HG03139 (cell line): ENCODE measurements at regions not wholly inside any gene's neighbourhood (a gene's known extent, or its start where the extent isn't known, plus 50 kb on each side); places are given as distances from the start of the nearest gene placed in this dataset.
"Not testable (repeated sequence)": the region's sequence is repeated elsewhere in the genome, so short reads cannot be mapped to it uniquely, and the experiment has no call there.

Experiments used
- ATAC-seq: cut with Tn5 transposase; IDR thresholded peaks from one replicate; pipeline ENCODE4 v1.9.1; 2021; ENCODE audit not compliant: unreplicated experiment

GRCh38 chr4:96395747-96396146 is 555.9 kb downstream of the PDHA2 start:
- no peak for ATAC-seq

DNA sequence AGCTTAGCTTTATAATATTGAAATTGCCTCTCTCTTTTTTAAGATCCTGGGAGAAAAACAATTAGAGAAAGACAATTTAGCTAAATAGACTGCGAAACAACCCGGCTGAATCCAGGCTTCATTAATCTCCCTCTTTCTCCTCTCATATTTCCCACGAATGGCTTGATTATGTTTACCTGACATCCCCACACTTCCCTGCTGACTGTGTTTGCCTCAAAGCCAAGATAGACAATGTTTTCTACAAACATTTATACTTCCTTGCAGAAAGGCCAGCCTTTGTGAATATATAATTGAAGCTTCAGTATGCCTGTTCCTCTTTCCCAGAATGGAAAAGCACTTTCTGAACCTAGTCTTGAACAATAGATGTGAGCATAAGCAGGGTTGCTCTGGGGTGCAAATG is 566.8 kb downstream of the PDHA2 start:
- ATAC-seq: no peak

DNA sequence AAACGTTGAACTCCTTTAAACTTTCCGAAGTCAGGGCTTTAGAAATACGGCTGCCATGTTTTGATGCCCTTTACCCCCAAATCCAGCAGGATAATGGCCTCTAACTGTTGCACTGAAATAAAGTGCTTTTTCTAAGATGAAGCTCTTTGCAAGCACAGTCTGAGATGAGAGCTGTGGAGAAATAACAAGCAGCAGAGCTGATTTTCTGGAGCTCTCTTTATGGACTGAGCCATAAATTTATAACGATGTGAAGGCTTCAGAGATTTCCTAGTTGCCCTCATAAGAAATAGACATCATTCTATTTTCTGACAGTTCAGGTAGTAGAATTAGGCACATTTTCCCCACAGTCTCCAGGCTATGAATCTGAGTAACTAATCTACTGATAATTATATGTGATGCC is 567.3 kb downstream of the PDHA2 start:
- no peak for ATAC-seq

- ATAC-seq: no peak
These were observed 568.0 kb downstream of the PDHA2 start for GRCh38 chr4:96407738-96408463.

DNA sequence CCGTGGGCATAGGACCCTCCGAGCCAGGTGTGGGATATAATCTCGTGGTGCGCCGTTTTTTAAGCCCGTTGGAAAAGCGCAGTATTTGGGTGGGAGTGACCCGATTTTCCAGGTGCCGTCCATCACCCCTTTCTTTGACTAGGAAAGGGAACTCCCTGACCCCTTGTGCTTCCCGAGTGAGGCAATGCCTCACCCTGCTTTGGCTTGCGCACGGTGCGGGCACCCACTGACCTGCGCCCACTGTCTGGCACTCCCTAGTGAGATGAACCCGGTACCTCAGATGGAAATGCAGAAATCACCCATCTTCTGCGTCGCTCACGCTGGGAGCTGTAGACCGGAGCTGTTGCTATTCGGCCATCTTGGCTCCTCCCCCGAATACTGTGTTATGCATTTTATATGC is 575.0 kb downstream of the PDHA2 start:
- not testable (repeated sequence) for ATAC-seq

DNA sequence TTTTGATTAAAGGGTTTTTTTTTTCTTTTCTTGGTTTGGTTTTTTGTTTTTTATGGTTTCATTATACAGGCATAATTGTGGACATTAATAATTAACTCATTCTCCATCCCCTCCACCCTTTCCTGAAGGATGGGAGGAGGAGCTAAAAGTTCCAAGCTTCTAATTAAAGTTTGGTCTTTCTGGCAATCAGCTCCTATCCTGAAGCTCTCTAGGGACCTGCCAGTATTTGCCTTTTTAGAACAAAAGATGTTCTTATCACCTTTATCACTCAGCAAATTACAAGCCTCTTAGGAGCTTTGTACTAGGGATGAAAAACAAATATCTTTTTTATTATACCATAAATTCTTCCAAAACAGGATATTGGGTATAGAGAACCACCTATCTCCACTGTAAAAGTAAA is 589.8 kb downstream of the PDHA2 start:
- ATAC-seq: no peak

GRCh38 chr4:96431094-96431493 is 591.2 kb downstream of the PDHA2 start:
- ATAC-seq: no peak

- no peak for ATAC-seq
These were observed 608.5 kb downstream of the PDHA2 start for GRCh38 chr4:96448315-96448872.

DNA sequence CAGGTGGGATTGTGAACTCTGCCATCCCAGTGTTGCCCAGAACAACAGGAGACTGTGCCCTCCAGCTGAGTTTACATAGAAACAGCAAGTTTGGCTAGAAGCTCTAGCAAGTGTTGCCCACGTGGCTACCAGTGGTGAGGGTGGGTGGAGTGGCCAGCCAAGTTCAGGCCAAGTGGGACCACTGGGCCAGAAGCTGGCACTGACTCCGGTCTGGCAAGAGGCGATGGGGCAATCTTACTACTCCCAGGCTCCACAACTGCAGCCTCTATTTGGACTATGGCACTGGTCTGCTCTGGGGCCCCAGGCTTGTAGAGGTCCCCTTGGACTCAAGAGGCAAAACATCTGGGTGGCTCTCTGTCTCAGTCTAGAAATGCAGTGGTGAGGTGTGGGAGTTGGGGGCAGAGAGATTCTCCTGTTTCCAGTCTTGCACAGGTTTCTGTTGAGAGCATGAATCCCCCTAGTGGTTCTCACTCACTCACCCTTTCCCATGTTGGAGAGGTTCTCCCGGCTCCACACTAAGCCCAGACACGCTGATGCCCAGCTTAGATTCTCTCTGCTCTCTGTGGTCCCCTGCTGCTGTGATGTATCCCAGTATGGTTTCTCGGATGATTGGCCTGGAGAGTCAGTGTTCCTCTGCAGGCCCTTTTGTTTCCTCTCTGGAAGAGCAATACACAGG is 615.3 kb downstream of the PDHA2 start:
- ATAC-seq: no peak

DNA sequence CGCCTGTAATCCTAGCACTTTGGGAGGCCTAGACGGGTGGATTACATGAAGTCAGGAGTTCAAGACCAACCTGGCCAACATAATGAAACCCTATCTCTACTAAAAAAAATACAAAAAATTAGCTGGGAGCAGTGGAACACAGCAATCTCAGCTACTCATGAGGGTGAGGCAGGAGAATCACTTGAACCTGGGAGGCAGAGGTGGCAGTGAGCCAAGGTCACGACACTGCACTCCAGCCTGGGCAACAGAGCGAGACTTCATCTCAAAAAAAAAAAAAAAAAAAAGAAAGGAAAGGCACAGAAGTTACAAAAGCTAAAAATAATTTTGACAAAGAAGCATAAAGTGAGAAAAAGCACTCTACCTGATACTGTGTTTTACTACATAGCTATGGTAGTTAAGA is 618.1 kb downstream of the PDHA2 start:
- ATAC-seq: not testable (repeated sequence)

GRCh38 chr4:96459105-96459504 is 619.2 kb downstream of the PDHA2 start:
- no peak for ATAC-seq

DNA sequence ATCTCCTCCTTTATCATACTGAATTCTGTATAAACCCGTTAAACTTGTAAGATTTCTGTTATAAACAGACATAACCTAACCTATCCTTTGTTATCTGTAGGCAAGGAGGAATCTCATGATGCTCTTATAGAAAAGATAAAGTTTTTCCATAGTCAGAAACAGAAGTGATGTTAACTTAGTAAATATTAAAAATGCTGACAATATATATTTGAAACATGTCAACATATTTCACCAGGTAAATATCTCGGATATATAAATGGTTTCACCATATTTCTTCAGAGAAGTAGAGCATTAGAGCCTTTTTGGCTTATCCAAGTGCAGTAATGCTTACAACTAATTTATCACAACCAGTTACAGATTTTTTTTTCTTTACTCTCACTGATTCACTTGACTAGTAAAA is 625.9 kb downstream of the PDHA2 start:
- no peak for ATAC-seq

DNA sequence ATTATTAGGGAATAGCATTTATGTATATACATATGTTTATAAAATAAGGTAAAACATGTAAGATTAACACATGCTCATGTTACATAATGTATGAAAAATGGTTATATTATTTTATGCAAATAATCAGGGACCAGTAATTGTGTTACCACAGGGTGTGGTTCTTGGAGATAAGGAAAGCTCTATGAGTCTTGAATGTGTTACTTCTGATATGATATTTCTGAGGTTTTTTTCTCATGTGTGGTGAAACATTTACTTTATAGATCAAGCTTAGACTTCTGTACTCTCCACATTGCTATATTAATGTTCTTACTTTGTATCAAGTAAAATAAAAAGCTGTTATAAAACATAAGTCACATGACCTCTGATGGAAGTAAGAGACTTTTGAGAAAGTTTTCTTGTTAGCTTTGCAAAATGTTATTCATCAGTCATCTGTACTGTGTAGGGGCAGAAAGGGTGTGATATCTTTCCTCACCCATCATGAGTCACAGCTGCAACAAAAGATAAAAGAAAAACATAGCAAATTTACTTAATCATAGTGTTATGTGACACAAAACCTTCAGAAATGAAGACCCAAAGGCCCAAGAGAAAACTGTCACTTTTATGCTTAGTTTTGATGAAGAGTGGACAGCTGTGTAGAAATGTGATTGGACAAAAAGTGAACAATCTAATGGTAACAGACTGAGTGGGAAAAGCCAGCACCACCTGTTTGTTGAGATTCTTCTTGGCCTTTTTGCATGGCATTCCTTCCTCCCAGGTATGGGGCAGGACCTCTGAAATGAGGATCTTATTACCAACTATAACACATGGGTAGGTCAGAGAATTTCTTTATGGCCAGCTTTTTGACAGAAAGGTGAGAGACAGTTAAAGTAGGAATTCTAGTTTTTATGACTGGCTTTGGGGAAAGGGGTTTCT is 632.3 kb downstream of the PDHA2 start:
- ATAC-seq: no peak

GRCh38 chr4:96473246-96473645 is 633.4 kb downstream of the PDHA2 start:
- no peak for ATAC-seq

- ATAC-seq: no peak
These were observed 643.6 kb downstream of the PDHA2 start for GRCh38 chr4:96483308-96484030.

DNA sequence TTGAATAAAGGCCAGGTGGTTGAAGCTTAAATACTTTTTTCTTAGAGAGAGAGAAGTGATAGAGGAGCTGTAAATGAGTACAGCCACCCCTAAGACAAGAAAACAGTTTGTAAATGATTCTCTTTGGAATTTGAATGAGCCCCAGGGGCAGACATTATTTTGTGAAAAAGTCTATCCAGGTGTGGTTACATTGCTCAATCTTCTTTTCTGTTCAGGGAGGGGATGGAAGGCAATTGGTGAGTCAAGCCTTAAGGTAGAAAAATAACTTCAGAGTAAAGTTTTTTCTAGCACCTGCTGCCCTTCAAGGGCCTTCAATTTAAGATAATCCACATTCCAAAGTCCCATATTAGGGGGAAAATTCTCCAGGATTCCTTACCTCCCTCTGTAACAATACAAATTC is 646.7 kb downstream of the PDHA2 start:
- no peak for ATAC-seq

GRCh38 chr4:96497621-96498020 is 657.7 kb downstream of the PDHA2 start:
- no peak for ATAC-seq

- no peak for ATAC-seq
These were observed 664.5 kb downstream of the PDHA2 start for GRCh38 chr4:96504386-96504785.

DNA sequence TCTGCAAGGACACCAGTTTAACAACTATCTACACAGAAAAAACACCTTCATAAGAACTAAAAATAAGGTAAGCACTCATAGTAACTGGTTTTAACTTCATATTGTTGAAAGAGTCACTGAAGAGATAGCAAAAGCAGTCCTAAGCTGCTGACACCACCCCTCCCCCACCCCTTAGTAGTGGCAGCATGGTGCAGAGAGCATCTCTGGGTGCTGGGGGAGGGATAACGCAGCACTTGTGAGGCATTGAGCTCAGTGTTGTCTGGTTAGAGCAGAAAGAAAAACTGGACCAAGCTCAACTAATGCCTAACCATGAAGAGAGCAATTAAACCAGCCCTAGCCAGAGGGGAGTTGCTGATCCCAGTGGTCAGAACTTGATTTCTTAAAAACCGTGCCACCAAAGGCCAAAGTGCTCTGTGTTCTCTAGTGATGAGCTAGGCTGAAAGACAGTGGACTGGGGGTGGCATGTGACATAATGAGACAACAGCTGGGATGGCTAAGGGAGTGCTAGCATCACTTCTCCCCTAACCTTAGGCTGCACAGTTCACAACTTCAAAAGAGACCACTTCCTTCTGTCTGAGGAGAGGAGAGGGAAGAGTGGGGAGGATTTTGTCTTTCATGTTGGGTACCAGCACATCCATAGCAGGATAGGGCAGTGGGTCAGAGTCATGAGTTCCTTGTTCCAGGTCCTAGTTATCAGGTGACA is 669.3 kb downstream of the PDHA2 start:
- no peak for ATAC-seq

GRCh38 chr4:96519291-96519690 is 679.4 kb downstream of the PDHA2 start:
- no peak for ATAC-seq
